ENCODE measurements at regions not wholly inside any gene's neighbourhood (a gene's known extent, or its start where the extent isn't known, plus 50 kb on each side); places are given as distances from the start of the nearest gene placed in this dataset.

GRCh38 chr4:160127211-160127610 is 1024.3 kb downstream of the RAPGEF2 start:
- H3K4me3 ChIP-seq (ENCODE audit: low read depth, low read length), result no peak overlapping the region
- TF ChIP-seq CTCF (IDR thresholded peaks at IDR 0.05; ENCODE audit: insufficient read depth, low read length), result no peak
- no peak for DNase-seq (ENCODE audit: low read depth)

- no peak for TF ChIP-seq CTCF (IDR thresholded peaks at IDR 0.05; ENCODE audit: insufficient read depth, low read length)
- no peak overlapping the region for H3K4me3 ChIP-seq (ENCODE audit: low read depth, low read length)
- DNase-seq (ENCODE audit: low read depth), result no peak
Observed at GRCh38 chr4:160129439-160129838, 1026.6 kb downstream of the RAPGEF2 start.

- DNase-seq (ENCODE audit: low read depth), result no peak
- TF ChIP-seq CTCF (IDR thresholded peaks at IDR 0.05; ENCODE audit: insufficient read depth, low read length), result no peak
- H3K4me3 ChIP-seq (ENCODE audit: low read depth, low read length), result no peak overlapping the region
Observed at GRCh38 chr4:160136021-160136420, 1033.1 kb downstream of the RAPGEF2 start.

- H3K4me3 ChIP-seq (ENCODE audit: low read depth, low read length), result no peak overlapping the region
- no peak for TF ChIP-seq CTCF (IDR thresholded peaks at IDR 0.05; ENCODE audit: insufficient read depth, low read length)
- DNase-seq (ENCODE audit: low read depth), result no peak
Observed at GRCh38 chr4:160141206-160141605, 1038.3 kb downstream of the RAPGEF2 start.

- no peak for DNase-seq (ENCODE audit: low read depth)
Observed at GRCh38 chr4:160142579-160142978, 1039.7 kb downstream of the RAPGEF2 start.

GRCh38 chr4:160143574-160143973 is 1040.7 kb downstream of the RAPGEF2 start:
- H3K4me3 ChIP-seq (ENCODE audit: low read depth, low read length), result no peak overlapping the region
- no peak for DNase-seq (ENCODE audit: low read depth)
- TF ChIP-seq CTCF (IDR thresholded peaks at IDR 0.05; ENCODE audit: insufficient read depth, low read length), result no peak

More at GRCh38 chr4:160142579-160142978, 1039.7 kb downstream of the RAPGEF2 start:
- no peak for TF ChIP-seq CTCF (IDR thresholded peaks at IDR 0.05; ENCODE audit: insufficient read depth, low read length)
- no peak overlapping the region for H3K4me3 ChIP-seq (ENCODE audit: low read depth, low read length)

GRCh38 chr4:160159457-160159856 is 1056.6 kb downstream of the RAPGEF2 start:
- DNase-seq (ENCODE audit: low read depth), result no peak
- no peak for TF ChIP-seq CTCF (IDR thresholded peaks at IDR 0.05; ENCODE audit: insufficient read depth, low read length)
- H3K4me3 ChIP-seq (ENCODE audit: low read depth, low read length), result no peak overlapping the region

Measured in fibroblast of the aortic adventitia (primary cell).